MCF 10A (cell line): ENCODE measurements at regions not wholly inside any gene's neighbourhood (a gene's known extent, or its start where the extent isn't known, plus 50 kb on each side); places are given as distances from the start of the nearest gene placed in this dataset.

ENCODE experiments used
- BruUV-seq: library from RNA; stranded (reverse); fragments of 400-500 nt; replicated peaks from 2 replicates; lab custom pipeline; 2021; lab: Mats Ljungman, UMichigan
- CTCF ChIA-PET: fragments of 300-600 bp; sonication (Branson Sonifier 250); formaldehyde crosslinking; extraction: SDS; loops from one replicate; lab custom pipeline; 2021; ENCODE audit warnings: antibody characterized with exemption, inconsistent platforms; lab: Yijun Ruan, JAX
- POLR2A ChIA-PET: fragments of 300-600, 350-650 bp; sonication (Branson Sonifier 250); formaldehyde crosslinking; extraction: SDS; loops from one replicate; lab custom pipeline; 2020; ENCODE audit warnings: antibody characterized with exemption, inconsistent platforms; lab: Yijun Ruan, JAX
- DNase-seq: peaks from one replicate; pipeline ENCODE4 v3.0.0-alpha.2; 2018; ENCODE audit not compliant: unreplicated experiment
- H3K27ac Mint-ChIP-seq: one replicate; pipeline ENCODE4 v1.8.0; 2022; ENCODE audit warnings: mild to moderate bottlenecking, low read depth, mixed read lengths; ENCODE audit not compliant: unreplicated experiment
- H3K27me3 Mint-ChIP-seq: one replicate; pipeline ENCODE4 v1.8.0; 2022; ENCODE audit warnings: mixed read lengths; ENCODE audit not compliant: insufficient read depth, unreplicated experiment
- H3K36me3 Mint-ChIP-seq: one replicate; pipeline ENCODE4 v1.8.0; 2022; ENCODE audit warnings: mild to moderate bottlenecking, moderate library complexity, mixed read lengths; ENCODE audit not compliant: insufficient read depth, unreplicated experiment
- H3K4me1 Mint-ChIP-seq: one replicate; pipeline ENCODE4 v1.8.0; 2022; ENCODE audit warnings: mixed read lengths; ENCODE audit not compliant: insufficient read depth, unreplicated experiment
- H3K4me3 Mint-ChIP-seq: one replicate; pipeline ENCODE4 v1.8.0; 2022; ENCODE audit warnings: mild to moderate bottlenecking, moderate library complexity, mixed read lengths; ENCODE audit not compliant: unreplicated experiment
- H3K9me3 Mint-ChIP-seq: one replicate; pipeline ENCODE4 v1.8.0; 2022; ENCODE audit warnings: mixed read lengths; ENCODE audit not compliant: unreplicated experiment
- intact Hi-C: fragments of 100-400 bp; cut with micrococcal nuclease; formaldehyde crosslinking; loops from 2 replicates; pipeline ENCODE4 v1.14.1; 2022
- TF ChIP-seq, protein P1 (sequence below): fragments of 200-600 bp; IDR thresholded peaks from one replicate; pipeline ENCODE4 v1.8.0; 2022; ENCODE audit warnings: antibody characterized with exemption, mild to moderate bottlenecking; ENCODE audit not compliant: unreplicated experiment

DNA sequence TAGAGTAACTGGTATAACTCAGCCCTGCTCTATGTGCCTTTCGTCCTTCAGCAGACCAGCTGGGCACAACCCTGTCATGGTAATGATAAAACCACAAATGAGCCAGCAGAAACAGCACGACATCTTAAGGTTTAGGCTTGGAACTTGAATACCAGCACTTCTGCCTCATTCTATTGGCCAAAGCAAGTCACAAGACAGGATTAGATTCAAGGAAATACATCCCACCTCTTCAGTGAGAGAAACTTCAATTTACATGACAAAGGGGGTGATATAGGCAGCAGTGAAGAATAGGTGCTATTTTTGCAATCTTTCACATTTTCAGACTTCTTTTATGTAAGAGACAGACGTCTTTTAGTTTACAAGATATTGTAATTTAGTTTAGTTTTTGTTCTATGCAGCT, 69.8 kb upstream of the SLC35F1 start:
- intact Hi-C loops = no loop called here
- POLR2A ChIA-PET = interaction anchor here (0.6 to 0.7 kb wide), 2 partner anchors 212 to 735 kb away, joined by 3 read pairs; no protein-coding TSS in a partner anchor

DNA sequence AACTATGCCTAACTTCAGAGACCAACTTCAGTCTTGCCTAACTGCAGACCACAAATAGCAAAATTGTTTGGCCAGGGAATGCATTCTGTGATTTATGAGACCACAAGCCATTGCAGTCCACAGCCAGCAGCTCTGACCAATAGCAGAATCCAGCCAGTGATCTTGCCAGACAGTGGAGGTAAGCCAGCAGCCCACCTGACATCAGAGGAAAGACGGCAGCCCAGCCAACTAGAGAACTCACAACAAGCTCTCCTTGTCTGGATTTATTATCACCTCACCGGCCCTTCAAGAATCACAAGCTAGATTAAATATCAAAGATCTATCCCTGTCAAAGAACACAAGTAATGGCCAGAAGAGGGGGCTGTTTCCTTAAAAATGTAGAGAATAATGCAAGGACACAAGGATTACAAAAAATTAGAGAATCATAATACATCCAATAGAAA, 66.5 kb upstream of the SLC35F1 start:
- intact Hi-C loops = loop anchor here (1.0 to 10.0 kb wide), 7 partner anchors 137 to 934 kb away; no protein-coding TSS in a partner anchor
- H3K4me3 Mint-ChIP-seq = no peak overlapping the region

More for the DNA sequence above, 69.8 kb upstream of the SLC35F1 start:
- DNase-seq = no peak
- Mint-ChIP-seq H3K4me1 (no peaks in the 10 kb centered on the region), H3K27ac (no peak overlapping the region), H3K4me3 (no peak overlapping the region), H3K9me3 (no peaks in the 10 kb centered on the region), H3K36me3 (no peaks in the 10 kb centered on the region), H3K27me3 (peaks cover 74% of the 10 kb centered on the region)
- TF ChIP-seq, protein P1, sequence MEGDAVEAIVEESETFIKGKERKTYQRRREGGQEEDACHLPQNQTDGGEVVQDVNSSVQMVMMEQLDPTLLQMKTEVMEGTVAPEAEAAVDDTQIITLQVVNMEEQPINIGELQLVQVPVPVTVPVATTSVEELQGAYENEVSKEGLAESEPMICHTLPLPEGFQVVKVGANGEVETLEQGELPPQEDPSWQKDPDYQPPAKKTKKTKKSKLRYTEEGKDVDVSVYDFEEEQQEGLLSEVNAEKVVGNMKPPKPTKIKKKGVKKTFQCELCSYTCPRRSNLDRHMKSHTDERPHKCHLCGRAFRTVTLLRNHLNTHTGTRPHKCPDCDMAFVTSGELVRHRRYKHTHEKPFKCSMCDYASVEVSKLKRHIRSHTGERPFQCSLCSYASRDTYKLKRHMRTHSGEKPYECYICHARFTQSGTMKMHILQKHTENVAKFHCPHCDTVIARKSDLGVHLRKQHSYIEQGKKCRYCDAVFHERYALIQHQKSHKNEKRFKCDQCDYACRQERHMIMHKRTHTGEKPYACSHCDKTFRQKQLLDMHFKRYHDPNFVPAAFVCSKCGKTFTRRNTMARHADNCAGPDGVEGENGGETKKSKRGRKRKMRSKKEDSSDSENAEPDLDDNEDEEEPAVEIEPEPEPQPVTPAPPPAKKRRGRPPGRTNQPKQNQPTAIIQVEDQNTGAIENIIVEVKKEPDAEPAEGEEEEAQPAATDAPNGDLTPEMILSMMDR = no peak
- CTCF ChIA-PET = interaction anchor here (0.6 to 1.6 kb wide), 4 partner anchors 11 to 1273 kb away, joined by 3 to 4 read pairs (median 3); no protein-coding TSS in a partner anchor
- BruUV-seq = no TSS peak

DNA sequence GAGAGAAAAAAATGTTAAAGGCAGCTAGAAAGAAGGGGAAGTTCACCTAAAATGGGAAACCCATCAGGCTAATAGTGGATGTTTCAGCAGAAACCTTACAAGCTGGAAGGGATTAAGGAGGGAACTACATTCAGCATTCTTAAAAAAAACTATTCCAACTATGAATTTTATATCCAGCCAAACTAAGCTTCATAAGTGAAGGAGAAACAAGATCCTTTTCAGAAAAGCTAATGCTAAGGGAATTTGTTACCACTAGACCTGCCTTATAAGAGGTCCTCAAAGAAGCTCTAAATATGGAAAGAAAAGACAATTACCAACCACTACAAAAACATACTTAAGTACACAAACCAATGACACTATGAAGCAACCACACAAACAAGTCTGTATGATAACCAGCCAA, 59.2 kb upstream of the SLC35F1 start:
- H3K27me3 Mint-ChIP-seq = peaks cover 60% of the 10 kb centered on the region
- no peak overlapping the region for H3K4me3 Mint-ChIP-seq
- no peaks in the 10 kb centered on the region for H3K36me3 Mint-ChIP-seq
- intact Hi-C loops = loop anchor here (10.0 kb wide), 2 partner anchors 767 to 927 kb away; no protein-coding TSS in a partner anchor
- TF ChIP-seq, protein P1 = no peak
- no peaks in the 10 kb centered on the region for H3K4me1 Mint-ChIP-seq
- peaks cover 9% of the 10 kb centered on the region for H3K9me3 Mint-ChIP-seq
- BruUV-seq = no TSS peak
- ChIA-PET POLR2A (no interaction called here), CTCF (interaction anchor here (1.1 to 2.4 kb wide), 3 partner anchors 11 to 417 kb away, joined by 3 to 8 read pairs (median 4); no protein-coding TSS in a partner anchor)
- DNase-seq = no peak
- H3K27ac Mint-ChIP-seq = no peak overlapping the region

More for the DNA sequence above, 66.5 kb upstream of the SLC35F1 start:
- POLR2A ChIA-PET = interaction anchor here (0.6 kb wide), 1 partner anchor 419 kb away, joined by 3 read pairs; no protein-coding TSS in a partner anchor
- Mint-ChIP-seq H3K36me3 (no peaks in the 10 kb centered on the region), H3K27ac (no peak overlapping the region), H3K9me3 (no peaks in the 10 kb centered on the region), H3K27me3 (peaks cover 73% of the 10 kb centered on the region), H3K4me1 (no peaks in the 10 kb centered on the region)
- TF ChIP-seq, protein P1 = peak; percentile 37
- CTCF ChIA-PET = interaction anchor here (0.6 to 2.6 kb wide), 21 partner anchors 10 to 960 kb away, joined by 3 to 22 read pairs (median 4); partner anchors contain the start of gene PLN
- peak; percentile 82 for DNase-seq
- BruUV-seq = no TSS peak

DNA sequence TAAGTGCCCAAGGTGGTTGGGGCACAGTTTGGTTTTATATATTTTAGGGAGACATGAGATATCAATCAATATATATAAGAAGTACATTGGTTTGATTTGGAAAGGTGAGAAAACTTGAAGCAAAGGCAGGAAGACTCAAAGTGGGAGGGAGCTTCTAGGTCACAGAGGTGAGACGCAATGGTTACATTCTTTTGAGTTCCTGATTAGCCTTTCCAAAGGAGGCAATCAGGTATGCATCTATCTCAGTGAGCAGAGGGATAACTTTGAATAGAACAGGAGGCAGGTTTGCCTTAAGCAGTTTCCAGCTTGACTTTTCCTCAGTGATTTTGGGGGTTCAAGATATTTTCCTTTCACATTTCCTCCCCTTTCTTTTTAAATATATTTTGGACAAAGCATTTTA, 58.0 kb upstream of the SLC35F1 start:
- Mint-ChIP-seq H3K4me3 (no peak overlapping the region), H3K27ac (no peak overlapping the region)

More for the DNA sequence above, 58.0 kb upstream of the SLC35F1 start:
- intact Hi-C loops = loop anchor here (10.0 kb wide), 2 partner anchors 766 to 926 kb away; no protein-coding TSS in a partner anchor
- H3K4me1 Mint-ChIP-seq = no peaks in the 10 kb centered on the region
- BruUV-seq = no TSS peak
- no peak for DNase-seq
- H3K36me3 Mint-ChIP-seq = no peaks in the 10 kb centered on the region
- H3K9me3 Mint-ChIP-seq = peaks cover 9% of the 10 kb centered on the region
- H3K27me3 Mint-ChIP-seq = peaks cover 48% of the 10 kb centered on the region
- ChIA-PET CTCF (no interaction called here), POLR2A (no interaction called here)
- TF ChIP-seq, protein P1 = no peak
